ENCODE measurements at regions not wholly inside any gene's neighbourhood (a gene's known extent, or its start where the extent isn't known, plus 50 kb on each side); places are given as distances from the start of the nearest gene placed in this dataset.

DNA sequence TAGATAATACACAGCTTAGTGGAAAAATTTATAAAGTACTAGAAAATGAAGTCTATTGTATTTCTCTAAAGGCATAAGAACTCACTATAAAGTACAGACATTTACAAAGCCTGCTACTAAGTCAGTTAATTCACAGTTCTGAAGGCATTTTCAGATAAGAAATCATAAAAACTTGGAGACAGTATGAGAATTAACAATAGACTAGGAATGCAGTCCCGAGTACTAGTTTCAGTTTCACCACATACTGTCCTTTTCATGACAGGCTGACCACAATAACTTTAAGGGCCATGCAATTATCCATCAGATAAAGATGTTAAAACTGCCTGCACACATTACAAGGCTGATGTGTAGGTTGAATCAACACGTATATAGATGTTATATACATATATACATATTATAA lies 362.6 kb upstream of the SMC2 start:
- Histone ChIP-seq H3K27ac (peak overlapping the region; percentile 43), H3K27me3 (replicated peaks) (no peaks in the 10 kb centered on the region), H3K36me3 (replicated peaks) (no peaks in the 10 kb centered on the region), H3K4me3 (ENCODE audit: low read depth, low read length) (no peak overlapping the region)
- in situ Hi-C loops (cut with HindIII; ENCODE audit: low pct_ligation_motif_present, low sequenced_read_pairs), result no loop called here
- peak; percentile 54 for DNase-seq
- TF ChIP-seq, protein P1, sequence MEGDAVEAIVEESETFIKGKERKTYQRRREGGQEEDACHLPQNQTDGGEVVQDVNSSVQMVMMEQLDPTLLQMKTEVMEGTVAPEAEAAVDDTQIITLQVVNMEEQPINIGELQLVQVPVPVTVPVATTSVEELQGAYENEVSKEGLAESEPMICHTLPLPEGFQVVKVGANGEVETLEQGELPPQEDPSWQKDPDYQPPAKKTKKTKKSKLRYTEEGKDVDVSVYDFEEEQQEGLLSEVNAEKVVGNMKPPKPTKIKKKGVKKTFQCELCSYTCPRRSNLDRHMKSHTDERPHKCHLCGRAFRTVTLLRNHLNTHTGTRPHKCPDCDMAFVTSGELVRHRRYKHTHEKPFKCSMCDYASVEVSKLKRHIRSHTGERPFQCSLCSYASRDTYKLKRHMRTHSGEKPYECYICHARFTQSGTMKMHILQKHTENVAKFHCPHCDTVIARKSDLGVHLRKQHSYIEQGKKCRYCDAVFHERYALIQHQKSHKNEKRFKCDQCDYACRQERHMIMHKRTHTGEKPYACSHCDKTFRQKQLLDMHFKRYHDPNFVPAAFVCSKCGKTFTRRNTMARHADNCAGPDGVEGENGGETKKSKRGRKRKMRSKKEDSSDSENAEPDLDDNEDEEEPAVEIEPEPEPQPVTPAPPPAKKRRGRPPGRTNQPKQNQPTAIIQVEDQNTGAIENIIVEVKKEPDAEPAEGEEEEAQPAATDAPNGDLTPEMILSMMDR (IDR thresholded peaks at IDR 0.05; ENCODE audit: low read depth, low read length, missing control alignments), result no peak

- H3K27ac ChIP-seq, result no peak overlapping the region
- in situ Hi-C loops (cut with HindIII; ENCODE audit: low pct_ligation_motif_present, low sequenced_read_pairs), result no loop called here
- no peaks in the 10 kb centered on the region for H3K36me3 ChIP-seq (replicated peaks)
- TF ChIP-seq, protein P1 (IDR thresholded peaks at IDR 0.05; ENCODE audit: low read depth, low read length, missing control alignments), result no peak
- peak; percentile 56 for DNase-seq
- no peak overlapping the region for H3K4me3 ChIP-seq (ENCODE audit: low read depth, low read length)
- H3K27me3 ChIP-seq (replicated peaks), result no peaks in the 10 kb centered on the region
These were observed 359.6 kb upstream of the SMC2 start for GRCh38 chr9:103734471-103734870.

GRCh38 chr9:103755441-103755840 lies 338.7 kb upstream of the SMC2 start:
- Histone ChIP-seq H3K36me3 (replicated peaks) (no peaks in the 10 kb centered on the region), H3K27ac (no peak overlapping the region), H3K27me3 (replicated peaks) (no peaks in the 10 kb centered on the region), H3K4me3 (ENCODE audit: low read depth, low read length) (no peak overlapping the region)
- DNase-seq, result no peak
- in situ Hi-C loops (cut with HindIII; ENCODE audit: low pct_ligation_motif_present, low sequenced_read_pairs), result no loop called here
- TF ChIP-seq, protein P1 (IDR thresholded peaks at IDR 0.05; ENCODE audit: low read depth, low read length, missing control alignments), result no peak

- H3K4me3 ChIP-seq (ENCODE audit: low read depth, low read length), result no peak overlapping the region
- in situ Hi-C loops (cut with HindIII; ENCODE audit: low pct_ligation_motif_present, low sequenced_read_pairs), result no loop called here
- DNase-seq, result no peak
These were observed 338.1 kb upstream of the SMC2 start for GRCh38 chr9:103755986-103756385.

GRCh38 chr9:103757062-103757461 lies 337.0 kb upstream of the SMC2 start:
- no peak for DNase-seq
- no peaks in the 10 kb centered on the region for H3K27me3 ChIP-seq (replicated peaks)
- no peak overlapping the region for H3K27ac ChIP-seq
- TF ChIP-seq, protein P1 (IDR thresholded peaks at IDR 0.05; ENCODE audit: low read depth, low read length, missing control alignments), result no peak
- H3K36me3 ChIP-seq (replicated peaks), result no peaks in the 10 kb centered on the region
- in situ Hi-C loops (cut with HindIII; ENCODE audit: low pct_ligation_motif_present, low sequenced_read_pairs), result no loop called here
- no peak overlapping the region for H3K4me3 ChIP-seq (ENCODE audit: low read depth, low read length)

More at GRCh38 chr9:103755986-103756385, 338.1 kb upstream of the SMC2 start:
- TF ChIP-seq, protein P1 (IDR thresholded peaks at IDR 0.05; ENCODE audit: low read depth, low read length, missing control alignments), result no peak
- Histone ChIP-seq H3K27me3 (replicated peaks) (no peaks in the 10 kb centered on the region), H3K36me3 (replicated peaks) (no peaks in the 10 kb centered on the region), H3K27ac (no peak overlapping the region)

DNA sequence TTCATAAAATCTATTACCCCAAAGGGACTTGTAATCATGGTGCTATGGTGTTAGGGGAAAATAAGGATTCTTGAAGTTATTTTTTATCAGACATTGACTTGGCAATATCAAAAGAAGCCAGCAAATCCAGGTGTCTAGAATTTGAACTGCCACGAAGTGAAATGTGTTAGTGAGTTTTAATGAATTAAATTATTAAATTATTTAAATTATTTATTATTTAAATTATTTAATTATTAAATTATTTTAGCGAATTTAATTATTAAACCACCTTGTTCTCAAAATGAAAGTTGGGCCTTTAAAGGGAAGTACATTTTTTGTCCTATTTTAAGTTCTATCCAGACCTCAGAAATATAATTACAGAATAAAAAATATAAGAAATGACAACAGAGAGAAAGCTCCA lies 332.6 kb upstream of the SMC2 start:
- H3K27me3 ChIP-seq (replicated peaks), result no peaks in the 10 kb centered on the region
- in situ Hi-C loops (cut with HindIII; ENCODE audit: low pct_ligation_motif_present, low sequenced_read_pairs), result no loop called here
- no peaks in the 10 kb centered on the region for H3K36me3 ChIP-seq (replicated peaks)
- no peak overlapping the region for H3K4me3 ChIP-seq (ENCODE audit: low read depth, low read length)
- no peak for DNase-seq
- TF ChIP-seq, protein P1 (IDR thresholded peaks at IDR 0.05; ENCODE audit: low read depth, low read length, missing control alignments), result no peak
- no peak overlapping the region for H3K27ac ChIP-seq

All from brain microvascular endothelial cell (primary cell).